Activated T-helper 17 cell treated with anti-CD3 and anti-CD28 coated beads, Interleukin-2, amount 50 U/mL, for 72 hours (primary cell): ENCODE measurements at regions not wholly inside any gene's neighbourhood (a gene's known extent, or its start where the extent isn't known, plus 50 kb on each side); places are given as distances from the start of the nearest gene placed in this dataset.

Experiments
- ATAC-seq: fragments of 150-1000 bp; cut with Tn5 transposase; replicated peaks from 2 replicates; pipeline ENCODE4 v1.10.0; 2021; ENCODE audit warnings: mild to moderate bottlenecking, moderate library complexity
- H3K27ac Mint-ChIP-seq: one replicate; pipeline ENCODE4 v1.8.0; 2022; ENCODE audit warnings: mixed read lengths
- H3K27me3 Mint-ChIP-seq: one replicate; pipeline ENCODE4 v1.8.0; 2022; ENCODE audit warnings: mixed read lengths
- H3K36me3 Mint-ChIP-seq: one replicate; pipeline ENCODE4 v1.8.0; 2022; ENCODE audit warnings: low read depth, mild to moderate bottlenecking, mixed read lengths
- H3K4me1 Mint-ChIP-seq: one replicate; pipeline ENCODE4 v1.8.0; 2022; ENCODE audit warnings: mixed read lengths
- H3K4me3 Mint-ChIP-seq: one replicate; pipeline ENCODE4 v1.8.0; 2022; ENCODE audit warnings: mild to moderate bottlenecking, mixed read lengths
- H3K9me3 Mint-ChIP-seq: one replicate; pipeline ENCODE4 v1.8.0; 2022; ENCODE audit warnings: mixed read lengths

DNA sequence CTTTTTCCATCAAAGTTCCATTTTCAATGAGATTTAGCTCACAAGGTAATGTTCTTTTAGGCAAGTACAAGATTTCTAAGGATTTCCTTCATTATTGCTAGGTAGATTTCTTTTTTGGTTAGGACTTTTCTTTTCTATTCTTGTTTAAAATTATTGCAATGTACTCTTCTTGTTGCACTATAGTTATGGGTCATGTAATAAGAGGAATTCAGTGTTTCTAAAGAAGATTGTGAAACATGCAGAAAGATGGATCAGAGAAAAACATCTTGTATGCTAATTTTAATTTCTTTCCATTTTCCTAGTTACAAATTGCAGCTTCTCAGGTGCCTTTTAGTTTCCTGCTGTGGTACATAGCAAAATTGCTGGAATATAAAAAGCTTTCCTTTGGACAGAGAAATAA lies 56.1 kb downstream of the BTG1 start:
- H3K4me1 Mint-ChIP-seq = peaks cover 7% of the 10 kb centered on the region
- no peak overlapping the region for H3K27ac Mint-ChIP-seq
- H3K4me3 Mint-ChIP-seq = no peak overlapping the region
- ATAC-seq = no peak
- H3K9me3 Mint-ChIP-seq = no peaks in the 10 kb centered on the region
- H3K27me3 Mint-ChIP-seq = no peaks in the 10 kb centered on the region
- no peaks in the 10 kb centered on the region for H3K36me3 Mint-ChIP-seq

DNA sequence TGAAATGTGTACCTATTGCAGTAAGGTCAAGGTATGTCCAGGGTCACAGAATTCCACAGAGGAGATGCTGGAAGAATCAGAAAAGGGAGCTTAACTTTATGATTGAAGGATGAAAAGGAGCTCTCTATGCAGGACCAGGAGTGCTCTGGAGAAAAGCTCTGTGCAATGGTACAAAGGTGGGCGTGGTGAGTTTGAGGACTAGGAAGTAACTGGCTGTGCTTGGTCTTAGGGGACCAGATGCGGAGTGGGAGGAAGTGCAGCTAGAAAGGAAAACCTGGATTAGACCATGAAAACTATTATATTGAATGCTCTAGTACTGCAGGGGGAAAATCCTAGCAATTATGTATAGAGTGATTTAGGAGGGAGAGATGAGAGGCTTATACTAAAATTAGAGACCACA lies 56.8 kb downstream of the BTG1 start:
- H3K4me3 Mint-ChIP-seq = no peak overlapping the region
- H3K4me1 Mint-ChIP-seq = peaks cover 7% of the 10 kb centered on the region
- no peaks in the 10 kb centered on the region for H3K27me3 Mint-ChIP-seq
- H3K9me3 Mint-ChIP-seq = no peaks in the 10 kb centered on the region
- H3K27ac Mint-ChIP-seq = no peak overlapping the region
- H3K36me3 Mint-ChIP-seq = no peaks in the 10 kb centered on the region
- ATAC-seq = no peak

DNA sequence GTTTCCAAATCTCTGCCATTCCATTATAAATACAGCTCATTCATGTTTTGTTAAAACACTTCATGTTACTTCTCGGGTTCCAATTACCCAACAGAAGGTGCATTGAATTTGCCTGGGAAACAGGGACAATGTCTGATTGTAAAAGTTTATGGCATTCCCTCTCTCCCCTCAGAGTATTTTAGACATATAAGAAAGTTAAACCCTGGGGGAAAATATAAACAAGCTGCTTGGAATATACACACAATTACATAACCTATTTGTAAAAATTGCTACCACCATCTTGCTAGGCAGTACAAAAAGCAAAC lies 60.0 kb downstream of the BTG1 start:
- Mint-ChIP-seq H3K9me3 (no peaks in the 10 kb centered on the region), H3K4me3 (no peak overlapping the region), H3K27me3 (no peaks in the 10 kb centered on the region), H3K4me1 (peaks cover 13% of the 10 kb centered on the region), H3K36me3 (no peaks in the 10 kb centered on the region), H3K27ac (no peak overlapping the region)
- ATAC-seq = no peak

DNA sequence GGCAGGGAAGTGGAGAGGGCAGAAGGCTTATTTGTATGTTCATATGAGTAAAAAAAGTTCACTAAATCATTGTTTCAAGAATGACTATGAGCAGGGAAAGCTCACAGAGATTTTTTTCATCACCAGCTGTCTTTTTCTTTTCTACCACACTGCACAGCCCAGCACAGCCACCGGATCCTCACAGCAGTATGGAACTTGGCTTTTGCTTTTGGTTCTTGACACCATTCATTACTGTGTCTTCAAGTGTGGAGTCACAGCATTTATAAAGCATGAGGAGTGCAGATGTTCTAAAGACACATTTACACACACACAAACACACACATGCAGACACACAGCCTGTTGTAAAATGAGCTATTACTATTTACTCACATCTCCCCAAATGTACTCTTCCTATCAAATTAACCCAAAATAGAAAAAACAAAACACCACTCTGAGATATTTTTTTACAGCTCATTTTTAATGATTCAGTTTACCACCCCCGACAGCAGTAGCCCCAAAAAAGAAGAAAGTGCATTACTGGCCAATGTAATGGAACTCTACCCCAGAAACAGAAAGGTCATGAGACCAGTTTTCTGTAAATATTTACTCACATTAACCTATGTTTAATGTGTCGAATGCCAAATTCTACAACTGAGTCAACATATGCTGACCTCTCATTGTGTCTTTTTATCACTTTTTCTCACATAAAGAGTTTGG lies 60.5 kb downstream of the BTG1 start:
- peak; percentile 51 for ATAC-seq
- H3K36me3 Mint-ChIP-seq = no peaks in the 10 kb centered on the region
- H3K27ac Mint-ChIP-seq = no peak overlapping the region
- no peaks in the 10 kb centered on the region for H3K27me3 Mint-ChIP-seq
- peak overlapping the region; percentile 16 for H3K4me3 Mint-ChIP-seq
- no peaks in the 10 kb centered on the region for H3K9me3 Mint-ChIP-seq
- peaks cover 18% of the 10 kb centered on the region for H3K4me1 Mint-ChIP-seq

DNA sequence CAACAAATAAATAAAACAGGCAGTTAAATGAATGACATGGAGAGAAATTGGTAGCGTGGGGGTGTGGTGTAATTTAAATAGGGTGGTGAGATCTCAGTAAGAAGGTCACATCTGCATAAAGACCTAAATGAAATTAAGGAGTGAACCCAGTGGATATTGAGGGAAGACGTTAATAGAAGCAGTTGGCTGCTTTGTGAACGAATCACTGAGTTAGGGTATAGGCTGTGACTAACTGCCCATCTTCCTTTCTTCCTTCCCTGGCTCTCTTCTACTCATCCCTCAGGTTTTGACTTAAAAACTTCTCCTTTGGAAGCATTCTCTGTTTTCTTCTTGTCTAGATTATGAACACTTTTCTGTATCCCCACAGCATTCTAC lies 64.7 kb downstream of the BTG1 start:
- Mint-ChIP-seq H3K4me1 (peaks cover 48% of the 10 kb centered on the region), H3K27ac (peak overlapping the region; percentile 51), H3K27me3 (no peaks in the 10 kb centered on the region), H3K4me3 (peak overlapping the region; percentile 63), H3K9me3 (no peaks in the 10 kb centered on the region), H3K36me3 (peaks cover 4% of the 10 kb centered on the region)
- ATAC-seq = no peak

DNA sequence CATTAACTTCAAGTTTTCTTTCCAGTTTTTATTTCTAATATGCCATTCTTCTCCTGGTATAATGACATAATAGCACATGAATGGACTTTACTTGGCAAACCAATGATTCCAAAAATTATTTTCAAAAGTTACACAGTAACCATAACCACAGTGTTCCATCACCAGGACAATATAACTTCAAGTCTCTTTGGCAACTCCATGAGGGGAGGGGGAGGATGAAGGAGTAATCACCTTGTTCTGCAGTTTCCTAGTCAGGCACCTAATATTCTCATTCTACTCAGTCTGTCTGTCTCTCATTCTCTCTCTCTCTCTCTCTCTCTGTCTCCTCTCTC lies 66.6 kb downstream of the BTG1 start:
- Mint-ChIP-seq H3K27me3 (no peaks in the 10 kb centered on the region), H3K9me3 (no peaks in the 10 kb centered on the region), H3K4me1 (peaks cover 47% of the 10 kb centered on the region), H3K4me3 (peak overlapping the region; percentile 73), H3K36me3 (peaks cover 4% of the 10 kb centered on the region), H3K27ac (peak overlapping the region; percentile 89)
- ATAC-seq = no peak

DNA sequence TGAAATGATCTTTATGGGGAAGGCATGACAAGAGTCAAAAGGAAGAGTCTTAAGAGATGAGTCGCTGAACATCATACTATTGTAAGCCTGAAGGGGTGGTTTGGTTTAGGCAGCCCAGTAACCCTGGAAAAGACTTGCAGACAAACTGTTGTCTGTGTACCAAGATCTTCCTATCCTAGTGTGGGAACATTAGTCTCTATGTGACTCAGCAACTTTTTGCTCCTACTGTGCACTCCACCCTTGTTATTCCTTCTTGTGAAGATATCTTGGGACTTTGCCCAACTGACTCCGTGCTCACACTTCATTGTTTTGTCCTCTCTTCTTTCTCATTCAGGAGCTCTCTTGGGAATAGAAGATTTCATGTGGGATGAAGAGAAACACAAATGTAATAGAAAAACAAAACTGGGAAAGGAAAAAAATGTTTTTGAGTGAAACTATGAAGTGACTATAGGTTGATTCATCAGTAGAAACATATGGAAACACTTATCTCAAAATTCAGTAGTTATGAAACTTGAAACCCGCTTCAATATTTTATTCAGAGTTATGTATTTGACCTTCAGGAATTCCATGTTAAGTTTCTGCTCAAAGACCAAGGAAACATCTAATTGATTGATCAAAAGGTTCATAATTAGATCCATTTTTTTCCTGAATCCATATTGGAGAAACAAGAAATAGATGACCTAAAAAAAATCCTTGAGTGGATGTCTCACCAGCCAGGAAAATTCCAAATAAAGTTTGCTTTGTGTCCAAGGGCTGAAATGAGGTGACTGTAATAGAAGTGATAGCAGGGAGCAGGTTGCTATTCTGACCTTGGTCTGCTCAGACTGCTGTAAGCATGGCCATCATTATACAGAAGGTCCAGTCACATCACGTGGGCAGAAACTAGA lies 67.2 kb downstream of the BTG1 start:
- H3K4me1 Mint-ChIP-seq = peaks cover 47% of the 10 kb centered on the region
- no peaks in the 10 kb centered on the region for H3K9me3 Mint-ChIP-seq
- peak overlapping the region; percentile 89 for H3K27ac Mint-ChIP-seq
- peak; percentile 83 for ATAC-seq
- peaks cover 4% of the 10 kb centered on the region for H3K36me3 Mint-ChIP-seq
- H3K4me3 Mint-ChIP-seq = peak overlapping the region; percentile 73
- no peaks in the 10 kb centered on the region for H3K27me3 Mint-ChIP-seq

DNA sequence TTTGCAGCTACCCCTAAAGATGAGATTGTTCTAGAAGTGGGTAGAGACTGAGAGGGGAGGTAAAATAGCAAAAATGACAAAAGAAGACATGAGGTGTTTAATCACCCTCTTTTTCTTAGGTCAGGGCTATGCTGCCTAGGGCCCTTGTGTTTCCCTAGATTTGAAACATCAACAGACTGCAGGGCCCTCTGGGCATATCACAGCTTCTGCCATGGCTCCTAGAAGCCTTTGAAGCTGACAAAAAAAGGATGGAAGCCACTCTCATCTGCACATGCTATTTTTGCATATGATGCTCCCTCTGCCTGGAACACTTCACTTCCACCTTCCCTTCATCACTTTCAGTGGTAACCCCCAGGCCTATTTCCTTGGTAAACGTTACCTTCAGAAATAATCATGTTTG lies 68.1 kb downstream of the BTG1 start:
- Mint-ChIP-seq H3K27ac (peak overlapping the region; percentile 89), H3K4me1 (peaks cover 56% of the 10 kb centered on the region), H3K4me3 (peak overlapping the region; percentile 73), H3K36me3 (peaks cover 9% of the 10 kb centered on the region), H3K27me3 (no peaks in the 10 kb centered on the region), H3K9me3 (no peaks in the 10 kb centered on the region)
- no peak for ATAC-seq

DNA sequence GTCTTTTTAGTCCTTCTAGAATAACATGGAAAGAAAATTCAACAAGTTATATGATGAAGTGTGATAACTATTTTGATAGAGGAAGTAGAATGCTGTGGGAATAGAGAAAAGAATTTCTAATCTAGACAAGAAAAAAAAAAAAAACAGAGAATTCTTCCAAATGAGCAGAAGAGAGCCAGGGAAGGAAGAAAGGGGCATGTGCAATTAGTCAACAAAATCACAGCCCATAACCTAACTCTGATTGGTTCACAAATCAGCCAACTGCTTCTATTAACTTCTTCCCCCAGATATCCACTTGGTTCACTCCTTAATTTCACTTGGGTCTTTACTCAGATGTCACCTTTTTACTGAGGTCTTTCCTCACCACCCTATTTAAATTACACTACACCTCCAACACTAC lies 69.5 kb downstream of the BTG1 start:
- H3K27ac Mint-ChIP-seq = no peak overlapping the region
- no peak overlapping the region for H3K4me3 Mint-ChIP-seq
- peaks cover 9% of the 10 kb centered on the region for H3K36me3 Mint-ChIP-seq
- no peaks in the 10 kb centered on the region for H3K27me3 Mint-ChIP-seq
- H3K4me1 Mint-ChIP-seq = peaks cover 57% of the 10 kb centered on the region
- ATAC-seq = no peak
- no peaks in the 10 kb centered on the region for H3K9me3 Mint-ChIP-seq

DNA sequence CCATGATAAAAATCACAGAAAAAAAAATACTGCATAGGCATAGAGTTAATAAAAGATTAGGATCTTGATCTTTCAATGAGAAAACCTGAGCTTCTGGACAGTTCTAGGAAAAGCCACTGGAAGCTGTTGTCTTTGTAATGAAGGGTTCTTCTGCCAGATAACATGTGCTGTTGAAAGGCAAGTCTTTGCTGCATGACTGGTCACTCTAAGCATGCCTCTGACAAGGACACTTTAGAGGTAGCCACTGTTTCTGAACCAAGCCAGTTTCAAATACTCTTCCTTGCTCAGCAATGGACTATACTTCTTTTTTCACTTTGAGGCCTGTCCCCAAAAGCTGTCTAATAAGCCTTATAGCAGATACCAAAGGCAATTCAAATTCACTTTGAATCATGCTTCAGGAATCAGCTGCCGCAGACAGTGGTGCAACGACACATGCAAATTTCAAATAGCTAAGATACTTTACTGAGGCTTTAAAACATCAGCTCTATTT lies 70.2 kb downstream of the BTG1 start:
- Mint-ChIP-seq H3K4me3 (no peak overlapping the region), H3K36me3 (peaks cover 9% of the 10 kb centered on the region), H3K27me3 (no peaks in the 10 kb centered on the region), H3K27ac (no peak overlapping the region), H3K4me1 (peaks cover 51% of the 10 kb centered on the region), H3K9me3 (no peaks in the 10 kb centered on the region)
- no peak for ATAC-seq

DNA sequence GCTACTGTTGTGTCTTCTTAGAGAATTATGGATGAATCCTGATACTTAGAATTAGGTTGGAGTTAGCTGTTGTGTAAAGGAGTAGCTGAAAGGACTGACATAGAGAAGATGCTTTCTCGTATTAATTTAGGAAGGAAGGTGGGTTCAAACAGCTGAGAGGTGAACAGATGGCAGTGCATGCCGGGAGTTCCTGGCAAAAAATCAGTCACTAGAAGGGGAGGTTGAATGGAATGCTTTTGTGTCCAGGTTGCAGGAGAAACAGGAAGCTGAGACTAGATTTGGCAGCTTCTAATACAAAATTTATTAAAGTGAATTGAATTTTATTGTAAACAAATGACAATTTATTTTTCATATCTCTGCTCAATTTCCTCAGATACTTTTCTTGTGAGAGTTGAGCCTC lies 70.8 kb downstream of the BTG1 start:
- Mint-ChIP-seq H3K4me3 (no peak overlapping the region), H3K36me3 (peaks cover 9% of the 10 kb centered on the region), H3K9me3 (no peaks in the 10 kb centered on the region), H3K27me3 (no peaks in the 10 kb centered on the region), H3K4me1 (peaks cover 48% of the 10 kb centered on the region), H3K27ac (peak overlapping the region; percentile 22)
- ATAC-seq = no peak

DNA sequence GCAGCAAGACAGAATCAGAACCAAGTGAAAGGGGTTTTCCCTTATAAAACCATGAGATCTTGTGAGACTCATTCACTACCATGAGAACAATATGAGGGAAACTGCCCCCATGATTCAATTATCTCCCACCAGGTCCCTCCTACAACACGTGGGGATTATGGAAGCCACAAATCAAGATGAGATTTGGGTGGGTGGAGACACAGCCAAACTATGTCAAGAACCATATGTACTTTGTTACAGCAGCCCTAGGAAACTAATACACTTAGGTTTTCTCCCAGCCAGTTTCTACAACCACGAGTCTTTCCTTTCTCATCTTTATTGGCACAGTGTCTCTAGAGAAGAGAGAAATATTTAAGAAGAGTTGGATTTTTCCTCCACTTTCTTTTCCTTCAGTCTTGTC lies 72.6 kb downstream of the BTG1 start:
- H3K4me1 Mint-ChIP-seq = peaks cover 39% of the 10 kb centered on the region

DNA sequence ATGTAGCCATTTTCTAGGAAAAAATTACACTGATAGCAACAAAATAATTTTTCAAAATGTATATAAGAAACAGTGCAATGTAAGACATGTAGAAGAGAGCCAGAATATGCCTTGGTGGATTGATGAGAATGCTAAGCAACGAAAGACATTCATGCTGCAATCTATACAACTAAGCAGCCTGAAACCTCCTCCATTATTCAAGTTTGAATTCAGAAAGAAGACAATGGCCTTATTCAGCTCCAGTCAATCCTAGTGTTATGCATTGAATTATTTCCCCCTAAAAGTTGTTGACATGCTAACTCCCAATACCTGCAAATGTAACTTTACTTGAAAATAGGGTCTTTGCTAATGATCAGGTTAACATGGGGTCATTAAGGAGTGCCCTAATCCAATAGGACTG lies 73.5 kb downstream of the BTG1 start:
- ATAC-seq = no peak
- Mint-ChIP-seq H3K36me3 (peaks cover 5% of the 10 kb centered on the region), H3K27ac (peak overlapping the region; percentile 81), H3K4me3 (peak overlapping the region; percentile 46), H3K27me3 (no peaks in the 10 kb centered on the region), H3K4me1 (peaks cover 30% of the 10 kb centered on the region), H3K9me3 (no peaks in the 10 kb centered on the region)

More for the DNA sequence above, 72.6 kb downstream of the BTG1 start:
- H3K27ac Mint-ChIP-seq = peak overlapping the region; percentile 81
- peak overlapping the region; percentile 46 for H3K4me3 Mint-ChIP-seq
- no peaks in the 10 kb centered on the region for H3K27me3 Mint-ChIP-seq
- H3K36me3 Mint-ChIP-seq = peaks cover 9% of the 10 kb centered on the region
- ATAC-seq = peak; percentile 70
- H3K9me3 Mint-ChIP-seq = no peaks in the 10 kb centered on the region

DNA sequence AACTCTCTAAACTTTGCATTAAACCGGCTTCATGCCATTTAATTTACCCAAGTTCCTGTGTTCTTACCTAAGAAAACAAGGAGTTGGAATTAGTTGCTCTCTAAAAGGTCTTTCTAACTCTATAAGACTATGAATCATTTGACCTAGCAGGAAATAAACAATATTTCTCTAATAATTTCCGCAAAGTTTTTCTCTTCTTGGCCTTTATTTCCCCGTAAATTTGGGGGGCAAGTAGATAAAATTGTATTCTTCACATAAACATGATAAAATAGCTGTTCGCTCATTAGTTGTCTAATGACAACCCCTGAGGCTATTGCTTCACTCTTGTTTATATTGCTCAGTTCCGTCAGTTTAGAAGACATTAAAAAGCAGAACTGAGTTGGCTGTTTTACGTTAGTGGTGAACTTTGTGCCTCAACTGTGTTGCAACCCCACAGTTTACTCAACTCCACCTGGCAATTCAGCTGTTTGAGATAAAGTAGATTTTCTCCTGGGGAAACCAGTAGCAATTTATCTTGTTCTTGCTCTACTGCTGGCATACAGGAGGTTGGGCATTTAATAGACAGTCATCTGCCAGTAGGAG lies 74.7 kb downstream of the BTG1 start:
- Mint-ChIP-seq H3K4me3 (no peak overlapping the region), H3K27ac (no peak overlapping the region), H3K27me3 (no peaks in the 10 kb centered on the region), H3K4me1 (peaks cover 32% of the 10 kb centered on the region), H3K36me3 (peaks cover 5% of the 10 kb centered on the region), H3K9me3 (no peaks in the 10 kb centered on the region)
- no peak for ATAC-seq
